H1 (cell line): ENCODE measurements at regions not wholly inside any gene's neighbourhood (a gene's known extent, or its start where the extent isn't known, plus 50 kb on each side); places are given as distances from the start of the nearest gene placed in this dataset.

Source experiments
- ATF2 ChIP-seq: IDR thresholded peaks from 2 replicates; pipeline ENCODE4 v1.6.1; 2012; ENCODE audit warnings: low read length, inconsistent platforms
- CREB1 ChIP-seq: IDR thresholded peaks from 2 replicates; pipeline ENCODE4 v1.6.1; 2012; ENCODE audit warnings: inconsistent platforms
- CTCF ChIP-seq, 3 experiments: IDR thresholded peaks; 1 replicate in 2 of 3; 2 replicates in 1 of 3; pipeline versions ENCODE4 v1.5.1 to v1.6.1; 2011; ENCODE audit warnings: low read length in 3 of 3, mild to moderate bottlenecking in 3 of 3, inconsistent platforms in 2 of 3, low read depth in 1 of 3, moderate library complexity in 1 of 3; ENCODE audit not compliant: insufficient read depth in 1 of 3; ENCODE audit errors: control extremely low read depth in 1 of 3
- EP300 ChIP-seq, 2 experiments: IDR thresholded peaks; 1 replicate in 1 of 2; 2 replicates in 1 of 2; pipeline ENCODE4 v1.6.1; 2011 to 2012; ENCODE audit warnings: low read depth in 2 of 2, low read length in 2 of 2, mild to moderate bottlenecking in 2 of 2, borderline replicate concordance in 1 of 2, inconsistent platforms in 1 of 2, moderate library complexity in 1 of 2
- EZH2 ChIP-seq: fragments of 200-600 bp; sonication (generic); IDR thresholded peaks from 2 replicates; pipeline ENCODE4 v1.7.1; 2012; ENCODE audit warnings: low read depth, mild to moderate bottlenecking, moderate library complexity, low read length, inconsistent platforms; ENCODE audit not compliant: severe bottlenecking
- GTF2F1 ChIP-seq: IDR thresholded peaks from 2 replicates; pipeline ENCODE4 v1.6.1; 2012; ENCODE audit warnings: low read depth, low read length, improper control_type of control experiment, borderline replicate concordance
- HDAC2 ChIP-seq, 2 experiments: fragments of 300-600 bp in 1 of 2; sonication (generic) in 1 of 2; IDR thresholded peaks; 2 replicates each; pipeline ENCODE4 v1.6.1; 2011 to 2012; ENCODE audit warnings: low read depth in 2 of 2, low read length in 2 of 2, mild to moderate bottlenecking in 2 of 2, moderate library complexity in 2 of 2, borderline replicate concordance in 1 of 2, inconsistent platforms in 1 of 2
- MAFK ChIP-seq: IDR thresholded peaks from 2 replicates; pipeline ENCODE4 v1.6.1; 2012; ENCODE audit warnings: low read depth, mild to moderate bottlenecking, improper control_type of control experiment, low read length
- POLR2A ChIP-seq, 2 experiments: IDR thresholded peaks; 1 replicate in 1 of 2; 2 replicates in 1 of 2; pipeline ENCODE4 v1.6.1; 2011; ENCODE audit warnings: low read depth in 2 of 2, low read length in 2 of 2, mild to moderate bottlenecking in 2 of 2; ENCODE audit errors: control extremely low read depth in 1 of 2
- POLR2AphosphoS5 ChIP-seq: IDR thresholded peaks from 2 replicates; pipeline ENCODE4 v1.6.1; 2011; ENCODE audit warnings: low read depth, low read length
- RAD21 ChIP-seq, 2 experiments: IDR thresholded peaks in 1 of 2; conservative IDR thresholded peaks in 1 of 2; 2 replicates each; pipeline ENCODE4 v1.6.1; 2011; ENCODE audit warnings: low read depth in 2 of 2, low read length in 2 of 2, improper control_type of control experiment in 1 of 2, inconsistent platforms in 1 of 2, mild to moderate bottlenecking in 1 of 2, moderate library complexity in 1 of 2
- TCF12 ChIP-seq: IDR thresholded peaks from 2 replicates; pipeline ENCODE4 v1.6.1; 2011; ENCODE audit warnings: low read depth, mild to moderate bottlenecking, low read length
- USF2 ChIP-seq: IDR thresholded peaks from 2 replicates; pipeline ENCODE4 v1.6.1; 2011; ENCODE audit warnings: low read length, improper control_type of control experiment

- TF ChIP-seq GTF2F1 (no peak), TCF12 (no peak), ATF2 (no peak), CTCF (IDR thresholded peaks at IDR 0.05; ENCODE audit: control extremely low read depth in 1 of 3, insufficient read depth in 1 of 3, low read depth in 1 of 3, low read length in 3 of 3) (no peak), EZH2 (no peak), POLR2AphosphoS5 (no peak), MAFK (no peak), EP300 (IDR thresholded peaks at IDR 0.05; ENCODE audit: borderline replicate concordance in 1 of 2, low read depth in 2 of 2, low read length in 2 of 2) (no peak), USF2 (no peak), HDAC2 (IDR thresholded peaks at IDR 0.05; ENCODE audit: borderline replicate concordance in 1 of 2, low read depth in 2 of 2, low read length in 2 of 2) (no peak), CREB1 (no peak), RAD21 (IDR thresholded peaks at IDR 0.05 in 1 of 2, conservative IDR thresholded peaks at IDR 0.05 in 1 of 2; ENCODE audit: low read depth in 2 of 2, low read length in 2 of 2) (no peak), POLR2A (IDR thresholded peaks at IDR 0.05; ENCODE audit: control extremely low read depth in 1 of 2, low read depth in 2 of 2, low read length in 2 of 2) (no peak)
These were observed 299.6 kb upstream of the RUNX1 start for GRCh38 chr21:35348686-35349085.
